Lower leg skin (tissue), 3 donors: ENCODE measurements at regions not wholly inside any gene's neighbourhood (a gene's known extent, or its start where the extent isn't known, plus 50 kb on each side); places are given as distances from the start of the nearest gene placed in this dataset.

Experiments used
- POLR2A ChIP-seq, 2 donors: fragments of 450-650 bp; IDR thresholded peaks; one replicate each; pipeline ENCODE4 v1.6.1; 2016 to 2017; ENCODE audit warnings: antibody characterized with exemption in 2 of 2, mild to moderate bottlenecking in 1 of 2, moderate library complexity in 1 of 2
- TF ChIP-seq, protein P1 (sequence below), 3 donors: fragments of 450-650 bp; IDR thresholded peaks; one replicate each; pipeline ENCODE4 v1.5.1; 2016; ENCODE audit warnings: antibody characterized with exemption in 3 of 3, mild to moderate bottlenecking in 3 of 3, moderate library complexity in 2 of 3

DNA sequence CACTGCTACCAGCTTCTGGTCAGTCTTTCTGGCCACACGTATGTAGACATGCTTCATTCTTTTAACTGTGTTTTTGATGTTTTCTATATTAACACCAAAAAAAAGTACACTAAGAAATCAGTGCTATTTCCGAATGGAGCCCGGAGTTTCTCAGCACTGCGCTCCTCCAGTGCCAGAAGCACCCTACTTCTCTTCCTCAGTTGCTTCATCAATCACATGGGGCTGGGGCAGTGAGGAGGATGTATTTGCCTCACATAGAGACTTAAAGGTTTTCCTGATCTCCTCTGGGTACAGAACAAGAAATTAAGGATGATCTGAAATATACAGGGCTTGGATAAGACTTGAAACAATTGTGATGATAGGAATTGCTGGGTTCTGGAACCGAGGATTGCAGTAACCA, 148.0 kb downstream of the ERCC6L2 start:
- TF ChIP-seq, protein P1, sequence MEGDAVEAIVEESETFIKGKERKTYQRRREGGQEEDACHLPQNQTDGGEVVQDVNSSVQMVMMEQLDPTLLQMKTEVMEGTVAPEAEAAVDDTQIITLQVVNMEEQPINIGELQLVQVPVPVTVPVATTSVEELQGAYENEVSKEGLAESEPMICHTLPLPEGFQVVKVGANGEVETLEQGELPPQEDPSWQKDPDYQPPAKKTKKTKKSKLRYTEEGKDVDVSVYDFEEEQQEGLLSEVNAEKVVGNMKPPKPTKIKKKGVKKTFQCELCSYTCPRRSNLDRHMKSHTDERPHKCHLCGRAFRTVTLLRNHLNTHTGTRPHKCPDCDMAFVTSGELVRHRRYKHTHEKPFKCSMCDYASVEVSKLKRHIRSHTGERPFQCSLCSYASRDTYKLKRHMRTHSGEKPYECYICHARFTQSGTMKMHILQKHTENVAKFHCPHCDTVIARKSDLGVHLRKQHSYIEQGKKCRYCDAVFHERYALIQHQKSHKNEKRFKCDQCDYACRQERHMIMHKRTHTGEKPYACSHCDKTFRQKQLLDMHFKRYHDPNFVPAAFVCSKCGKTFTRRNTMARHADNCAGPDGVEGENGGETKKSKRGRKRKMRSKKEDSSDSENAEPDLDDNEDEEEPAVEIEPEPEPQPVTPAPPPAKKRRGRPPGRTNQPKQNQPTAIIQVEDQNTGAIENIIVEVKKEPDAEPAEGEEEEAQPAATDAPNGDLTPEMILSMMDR (IDR thresholded peaks at IDR 0.05): no peak
- TF ChIP-seq POLR2A (IDR thresholded peaks at IDR 0.05): no peak
